HG02678 (cell line): ENCODE measurements at regions not wholly inside any gene's neighbourhood (a gene's known extent, or its start where the extent isn't known, plus 50 kb on each side); places are given as distances from the start of the nearest gene placed in this dataset.

Source experiments
- ATAC-seq: cut with Tn5 transposase; IDR thresholded peaks from one replicate; pipeline ENCODE4 v1.9.1; 2021; ENCODE audit warnings: mild to moderate bottlenecking, moderate library complexity; ENCODE audit not compliant: unreplicated experiment

DNA sequence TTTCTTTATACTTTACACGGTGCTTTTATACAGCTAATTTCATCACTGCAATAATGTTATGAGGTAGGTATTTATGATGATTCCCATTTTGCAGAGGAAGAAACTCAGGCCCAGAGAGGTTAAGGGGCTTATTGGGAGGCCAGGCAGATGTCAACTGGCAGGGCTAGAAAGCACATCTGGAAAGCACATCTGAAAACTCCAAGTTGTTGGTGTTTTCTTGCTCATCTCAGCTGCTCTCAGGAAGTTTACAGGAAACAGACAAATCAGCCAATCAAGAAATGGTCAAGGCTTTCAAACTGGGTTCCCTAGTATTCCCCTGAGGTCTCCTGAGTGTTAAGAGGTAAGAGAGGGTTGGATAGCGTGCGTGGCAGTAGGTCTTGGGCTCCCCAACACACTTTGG is 124.1 kb upstream of the MED13L start:
- ATAC-seq, result no peak

GRCh38 chr12:116402163-116402939 is 124.9 kb upstream of the MED13L start:
- no peak for ATAC-seq

DNA sequence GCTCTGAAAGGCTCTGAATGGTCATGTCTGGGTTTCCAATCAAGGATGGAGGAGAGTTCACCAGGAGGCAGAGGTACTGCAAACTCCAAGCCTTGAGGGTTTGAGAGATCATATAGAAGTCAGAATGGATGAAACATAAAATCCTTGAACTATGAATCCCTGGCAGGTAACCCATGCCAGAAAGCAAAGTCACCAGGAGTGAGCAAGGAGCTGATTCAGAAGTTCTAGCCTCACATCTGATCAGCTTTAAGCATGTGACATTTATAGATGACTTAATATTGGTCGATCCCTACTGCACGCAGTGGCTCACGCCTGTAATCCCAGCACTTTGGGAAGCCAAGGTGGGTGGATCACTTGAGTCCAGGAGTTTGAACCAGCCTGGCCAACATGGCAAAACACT is 126.1 kb upstream of the MED13L start:
- ATAC-seq, result no peak

GRCh38 chr12:116404247-116404646 is 126.8 kb upstream of the MED13L start:
- no peak for ATAC-seq

DNA sequence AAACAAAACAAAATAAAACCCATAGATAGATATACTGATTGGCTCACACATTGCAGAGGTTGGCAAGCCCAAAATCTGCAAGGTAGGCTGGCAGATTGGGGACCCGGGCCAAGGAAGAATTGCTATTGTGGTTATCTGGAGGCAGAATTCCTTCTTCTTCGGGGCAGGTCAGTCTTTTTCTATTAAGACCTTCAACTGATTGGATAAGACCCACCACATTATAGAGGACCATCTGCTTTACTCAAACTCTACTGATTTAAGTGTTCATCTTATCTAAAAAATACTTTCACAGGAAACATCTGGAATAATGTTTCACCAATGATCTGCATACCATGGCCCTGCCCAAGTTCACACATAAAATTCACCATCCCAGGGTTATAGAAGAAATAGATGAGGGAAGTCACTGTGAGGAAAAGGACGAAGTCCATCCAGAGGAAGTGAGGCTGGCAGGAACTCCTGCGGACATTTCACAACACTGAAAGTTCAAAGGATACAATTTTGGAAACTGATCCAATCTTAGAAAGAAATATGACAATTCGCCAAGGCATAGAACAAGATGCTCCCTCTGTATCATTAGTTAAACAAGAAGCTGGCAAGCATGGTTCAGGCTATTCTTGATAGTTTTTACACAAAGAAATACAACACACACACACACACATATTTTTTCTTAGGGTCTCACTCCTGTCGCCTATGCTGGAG is 127.6 kb upstream of the MED13L start:
- no peak for ATAC-seq

- ATAC-seq, result no peak
These were observed 129.0 kb upstream of the MED13L start for GRCh38 chr12:116406529-116406928.

DNA sequence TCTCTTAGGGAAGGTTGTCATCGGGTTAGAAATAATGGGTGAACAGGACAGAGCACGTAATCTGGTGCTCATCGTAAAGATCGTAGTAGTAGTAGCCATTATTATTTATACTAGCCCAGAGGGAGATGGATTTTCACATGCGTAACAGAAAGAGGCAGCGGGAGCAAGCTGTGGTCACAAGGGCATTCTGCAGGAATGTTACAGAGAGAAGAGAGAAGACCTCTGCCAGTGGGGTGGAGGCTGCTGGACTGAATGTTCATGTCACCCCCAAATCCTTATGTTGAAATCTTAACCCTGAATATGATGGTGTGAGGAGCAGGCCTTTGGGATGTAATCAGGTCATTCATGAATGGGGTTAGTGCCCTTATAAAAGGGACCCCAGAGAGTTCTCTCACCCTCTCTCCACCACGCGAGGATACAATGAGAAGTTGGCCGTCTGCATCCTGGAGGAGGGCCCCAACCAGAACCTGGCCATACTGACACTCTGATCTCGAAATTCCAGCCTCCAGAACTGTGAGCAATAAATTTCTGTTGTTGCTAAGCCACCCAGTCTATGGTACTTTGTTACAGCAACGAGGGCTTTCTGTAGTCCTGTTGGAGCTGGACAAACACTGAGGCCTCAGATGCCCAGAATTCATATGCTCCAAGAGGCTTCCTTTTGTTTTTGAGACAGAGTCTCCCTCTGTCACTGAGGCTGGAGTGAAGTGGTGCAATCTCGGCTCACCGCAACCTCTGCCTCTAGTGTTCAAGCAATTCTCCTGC is 131.2 kb upstream of the MED13L start:
- ATAC-seq, result no peak

DNA sequence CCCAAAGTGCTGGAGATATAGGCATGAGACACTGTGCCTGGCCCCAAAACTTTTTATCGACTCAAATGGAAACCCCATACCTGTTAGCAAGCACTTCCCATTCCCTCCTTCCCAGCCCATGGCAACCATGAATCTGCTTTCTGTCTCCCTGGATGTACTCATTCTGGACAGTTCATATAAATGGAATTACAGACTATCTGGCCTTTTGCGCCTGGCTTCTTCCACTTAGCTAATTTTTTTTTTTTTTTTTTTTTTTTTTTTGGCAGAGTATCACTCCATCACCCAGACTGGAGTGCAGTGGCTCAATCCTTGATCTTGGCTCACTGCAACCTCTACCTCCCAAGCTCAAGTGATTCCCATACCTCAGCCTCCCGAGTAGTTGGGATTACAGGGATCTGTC is 134.5 kb upstream of the MED13L start:
- ATAC-seq, result no peak

- ATAC-seq, result no peak
These were observed 137.4 kb upstream of the MED13L start for GRCh38 chr12:116414891-116415290.

GRCh38 chr12:116415408-116416108 is 138.1 kb upstream of the MED13L start:
- no peak for ATAC-seq

GRCh38 chr12:116416166-116416565 is 138.7 kb upstream of the MED13L start:
- no peak for ATAC-seq

GRCh38 chr12:116418551-116418950 is 140.6 kb upstream of the MAP1LC3B2 start:
- no peak for ATAC-seq

GRCh38 chr12:116420227-116420880 is 138.8 kb upstream of the MAP1LC3B2 start:
- no peak for ATAC-seq

GRCh38 chr12:116421785-116422538 is 137.2 kb upstream of the MAP1LC3B2 start:
- no peak for ATAC-seq

- no peak for ATAC-seq
These were observed 136.1 kb upstream of the MAP1LC3B2 start for GRCh38 chr12:116423094-116423493.

DNA sequence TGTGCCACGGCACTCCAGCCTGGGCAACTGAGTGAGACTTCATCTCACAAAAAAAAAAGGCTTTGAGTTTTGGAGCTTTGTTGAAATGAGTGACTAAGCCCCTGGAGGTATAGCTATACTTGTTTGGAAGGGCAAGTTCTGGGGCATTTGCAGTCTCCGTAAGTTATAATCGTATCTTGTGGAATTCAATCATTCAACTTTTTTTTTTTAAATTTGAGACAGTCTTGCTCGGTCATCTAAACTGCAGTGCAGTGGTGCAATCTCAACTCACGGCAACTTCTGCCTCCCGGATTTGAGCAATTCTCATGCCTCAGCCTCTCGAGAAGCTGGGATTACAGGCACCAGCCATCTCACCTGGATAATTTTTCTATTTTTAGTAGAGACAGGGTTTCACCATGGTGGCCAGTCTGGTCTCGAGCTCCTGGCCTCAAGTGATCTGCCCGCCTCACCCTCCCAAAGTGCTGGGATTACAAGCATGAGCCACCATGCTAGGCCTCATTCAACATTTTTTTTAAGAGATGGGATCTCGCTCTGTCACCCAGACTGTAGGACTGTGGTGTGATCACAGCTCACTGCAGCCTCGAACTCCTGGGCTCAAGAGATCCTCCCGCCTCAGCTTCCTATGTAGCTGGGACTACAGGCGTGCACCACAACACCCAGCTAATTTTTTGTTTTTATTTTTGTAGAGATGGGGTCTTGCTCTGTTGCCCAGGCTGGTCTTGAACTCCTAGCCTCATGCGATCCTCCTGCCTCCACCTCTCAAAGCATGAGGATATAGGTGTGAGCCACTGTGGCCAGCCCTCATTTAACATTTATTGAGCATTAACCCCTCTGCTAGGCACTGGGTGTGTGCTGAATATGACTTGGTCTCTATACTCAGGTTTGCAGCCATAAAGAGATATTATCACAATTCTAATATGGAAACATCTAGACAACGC is 133.7 kb upstream of the MAP1LC3B2 start:
- no peak for ATAC-seq

- ATAC-seq, result no peak
These were observed 132.6 kb upstream of the MAP1LC3B2 start for GRCh38 chr12:116426391-116427136.
